ENCODE measurements at regions not wholly inside any gene's neighbourhood (a gene's known extent, or its start where the extent isn't known, plus 50 kb on each side); places are given as distances from the start of the nearest gene placed in this dataset.

- Histone ChIP-seq H3K27ac (no peak overlapping the region), H3K36me3 (no peaks in the 10 kb centered on the region), H3K4me1 (no peaks in the 10 kb centered on the region), H3K4me3 (no peak overlapping the region), H3K27me3 (no peaks in the 10 kb centered on the region), H3K9me3 (no peaks in the 10 kb centered on the region)
- WGBS, 2 donors, result 67 to 83% methylated on average over 2 of the region's 2 CpGs
- no peak for TF ChIP-seq POLR2AphosphoS5 (IDR thresholded peaks at IDR 0.05)
- TF ChIP-seq EP300 (IDR thresholded peaks at IDR 0.05), result no peak
- TF ChIP-seq POLR2A (IDR thresholded peaks at IDR 0.05), result no peak
- TF ChIP-seq CTCF (IDR thresholded peaks at IDR 0.05), result no peak
- intact Hi-C loops (cut with DNase I), result no loop called here
- DNase-seq, result no peak
Observed at GRCh38 chrX:5526191-5526590, 702.5 kb downstream of the NLGN4X start.

GRCh38 chrX:5490786-5491563, 737.7 kb downstream of the NLGN4X start:
- TF ChIP-seq POLR2AphosphoS5 (IDR thresholded peaks at IDR 0.05), result no peak
- TF ChIP-seq POLR2A (IDR thresholded peaks at IDR 0.05), result no peak
- TF ChIP-seq CTCF (IDR thresholded peaks at IDR 0.05), result no peak
- no peak for TF ChIP-seq EP300 (IDR thresholded peaks at IDR 0.05)
- intact Hi-C loops (cut with DNase I), result no loop called here
- DNase-seq, result no peak
- H3K4me1 ChIP-seq, result no peaks in the 10 kb centered on the region
- 70 to 73% methylated on average over 8 of the region's 8 CpGs for WGBS, 2 donors
- H3K27me3 ChIP-seq, result no peaks in the 10 kb centered on the region
- no peaks in the 10 kb centered on the region for H3K36me3 ChIP-seq
- no peaks in the 10 kb centered on the region for H3K9me3 ChIP-seq
- no peak overlapping the region for H3K27ac ChIP-seq
- H3K4me3 ChIP-seq, result no peak overlapping the region

- no peaks in the 10 kb centered on the region for H3K36me3 ChIP-seq
- TF ChIP-seq POLR2A (IDR thresholded peaks at IDR 0.05), result no peak
- no peak for TF ChIP-seq POLR2AphosphoS5 (IDR thresholded peaks at IDR 0.05)
- TF ChIP-seq EP300 (IDR thresholded peaks at IDR 0.05), result no peak
- no peak for TF ChIP-seq CTCF (IDR thresholded peaks at IDR 0.05)
Observed at GRCh38 chrX:5474282-5474681, 754.4 kb downstream of the NLGN4X start.

GRCh38 chrX:5458300-5458842, 770.3 kb downstream of the NLGN4X start:
- 78 to 80% methylated on average over 6 of the region's 6 CpGs for WGBS, 2 donors
- H3K4me1 ChIP-seq, result no peaks in the 10 kb centered on the region
- intact Hi-C loops (cut with DNase I), result no loop called here
- DNase-seq, result no peak
- no peak overlapping the region for H3K27ac ChIP-seq
- no peaks in the 10 kb centered on the region for H3K36me3 ChIP-seq
- H3K4me3 ChIP-seq, result no peak overlapping the region
- H3K9me3 ChIP-seq, result no peaks in the 10 kb centered on the region
- no peak for TF ChIP-seq EP300 (IDR thresholded peaks at IDR 0.05)
- TF ChIP-seq POLR2AphosphoS5 (IDR thresholded peaks at IDR 0.05), result no peak
- TF ChIP-seq CTCF (IDR thresholded peaks at IDR 0.05), result no peak
- TF ChIP-seq POLR2A (IDR thresholded peaks at IDR 0.05), result no peak
- no peaks in the 10 kb centered on the region for H3K27me3 ChIP-seq

More at GRCh38 chrX:5474282-5474681, 754.4 kb downstream of the NLGN4X start:
- Histone ChIP-seq H3K9me3 (no peaks in the 10 kb centered on the region), H3K4me1 (no peaks in the 10 kb centered on the region), H3K4me3 (no peak overlapping the region), H3K27ac (no peak overlapping the region), H3K27me3 (no peaks in the 10 kb centered on the region)
- no peak for DNase-seq
- intact Hi-C loops (cut with DNase I), result no loop called here
- WGBS, 2 donors, result 92 to 95% methylated on average over 4 of the region's 4 CpGs

Data from sigmoid colon (tissue), 6 donors.